Natural killer cell (primary cell): ENCODE measurements at regions not wholly inside any gene's neighbourhood (a gene's known extent, or its start where the extent isn't known, plus 50 kb on each side); places are given as distances from the start of the nearest gene placed in this dataset.
A peak's percentile ranks its signal among the peaks of the same experiment; 100 is the strongest.

Source experiments
- ATAC-seq, 3 donors: fragments of 150-1000 bp in 2 of 3; fragments of 200-7000 bp in 1 of 3; cut with Tn5 transposase; 1 replicate in 1 of 3; 2 replicates in 2 of 3; pipeline ENCODE4 v1.10.0; 2021; ENCODE audit warnings: mild to moderate bottlenecking in 2 of 3, moderate library complexity in 2 of 3
- DNase-seq, 2 donors: peaks; one replicate each; pipeline versions ENCODE4 v3.0.0 to v3.0.0-alpha.2; 2013 to 2021; ENCODE audit warnings: mixed read lengths in 1 of 2
- H3K27ac ChIP-seq: one replicate; pipeline ENCODE4 v1.5.1; 2013; ENCODE audit warnings: mild to moderate bottlenecking, low read length
- H3K27me3 ChIP-seq: one replicate; pipeline ENCODE4 v1.6.1; 2013; ENCODE audit warnings: low read length; ENCODE audit not compliant: control insufficient read depth, insufficient read depth
- H3K36me3 ChIP-seq: one replicate; pipeline ENCODE4 v1.6.1; 2013; ENCODE audit warnings: low read length; ENCODE audit not compliant: control insufficient read depth, insufficient read depth
- H3K4me1 ChIP-seq: one replicate; pipeline ENCODE4 v1.6.1; 2013; ENCODE audit warnings: low read length; ENCODE audit not compliant: control insufficient read depth, insufficient read depth
- H3K4me3 ChIP-seq: one replicate; pipeline ENCODE4 v1.5.1; 2013; ENCODE audit warnings: low read length
- H3K9me3 ChIP-seq: one replicate; pipeline ENCODE4 v1.6.1; 2013; ENCODE audit warnings: low read length; ENCODE audit not compliant: control insufficient read depth, insufficient read depth
- H3K27ac Mint-ChIP-seq, 2 donors: one replicate each; pipeline ENCODE4 v1.8.0; 2022; ENCODE audit warnings: mild to moderate bottlenecking in 2 of 2, mixed read lengths in 2 of 2, moderate library complexity in 1 of 2
- H3K27me3 Mint-ChIP-seq, 2 donors: one replicate each; pipeline ENCODE4 v1.8.0; 2022; ENCODE audit warnings: low read depth in 2 of 2, mixed read lengths in 2 of 2
- H3K36me3 Mint-ChIP-seq: one replicate; pipeline ENCODE4 v1.8.0; 2022; ENCODE audit warnings: mixed read lengths
- H3K4me1 Mint-ChIP-seq, 2 donors: one replicate each; pipeline ENCODE4 v1.8.0; 2022; ENCODE audit warnings: mixed read lengths in 2 of 2
- H3K4me3 Mint-ChIP-seq: one replicate; pipeline ENCODE4 v1.8.0; 2022; ENCODE audit warnings: mild to moderate bottlenecking, moderate library complexity, mixed read lengths
- H3K9me3 Mint-ChIP-seq, 2 donors: one replicate each; pipeline ENCODE4 v1.8.0; 2022; ENCODE audit warnings: mixed read lengths in 2 of 2
- CTCF ChIP-seq: fragments of 200-600 bp; IDR thresholded peaks from one replicate; pipeline ENCODE4 v1.8.0; 2022; ENCODE audit warnings: antibody characterized with exemption
- WGBS: methylation state at CpG from one replicate; pipeline ENCODE4 v1.1.7; 2013; ENCODE audit warnings: missing lambda C conversion rate; ENCODE audit not compliant: insufficient coverage; 5-methylcytosine and 5-hydroxymethylcytosine counted together
- intact Hi-C: fragments of 100-400 bp; cut with micrococcal nuclease; formaldehyde crosslinking; loops from one replicate; pipeline ENCODE4 v1.14.2; 2022

GRCh38 chr10:84704101-84704500 lies 375.7 kb downstream of the CCSER2 start:
- no peak overlapping the region for H3K27ac ChIP-seq
- H3K36me3 ChIP-seq: no peaks in the 10 kb centered on the region
- 73% methylated on average over 3 of the region's 3 CpGs for WGBS
- Mint-ChIP-seq H3K4me1 (no peaks in the 10 kb centered on the region), H3K9me3 (no peaks in the 10 kb centered on the region), H3K27ac (no peak overlapping the region), H3K36me3 (no peaks in the 10 kb centered on the region), H3K4me3 (no peak overlapping the region), H3K27me3 (peaks cover 6% of the 10 kb centered on the region in 2 donors)
- H3K27me3 ChIP-seq: no peaks in the 10 kb centered on the region
- ATAC-seq (peak in 1 of 3 donors; percentile 15), DNase-seq (no peak)
- intact Hi-C loops: no loop called here
- TF ChIP-seq CTCF: no peak
- no peak overlapping the region for H3K4me3 ChIP-seq
- H3K4me1 ChIP-seq: no peaks in the 10 kb centered on the region
- H3K9me3 ChIP-seq: no peaks in the 10 kb centered on the region

- intact Hi-C loops: no loop called here
- Mint-ChIP-seq H3K9me3 (no peaks in the 10 kb centered on the region), H3K27ac (no peak overlapping the region), H3K4me1 (no peaks in the 10 kb centered on the region), H3K4me3 (no peak overlapping the region), H3K27me3 (peaks cover 0 to 4% of the 10 kb centered on the region in 2 donors), H3K36me3 (no peaks in the 10 kb centered on the region)
- Histone ChIP-seq H3K9me3 (no peaks in the 10 kb centered on the region), H3K27me3 (no peaks in the 10 kb centered on the region), H3K27ac (no peak overlapping the region), H3K36me3 (no peaks in the 10 kb centered on the region), H3K4me3 (no peak overlapping the region), H3K4me1 (no peaks in the 10 kb centered on the region)
- ATAC-seq: no peak
- no peak for TF ChIP-seq CTCF
- no peak for DNase-seq
- 67% methylated on average over 1 of the region's 1 CpG for WGBS
Measured at GRCh38 chr10:84706431-84706830, 378.0 kb downstream of the CCSER2 start.

- Mint-ChIP-seq H3K27me3 (peaks cover 0 to 4% of the 10 kb centered on the region in 2 donors), H3K36me3 (no peaks in the 10 kb centered on the region), H3K4me3 (no peak overlapping the region), H3K27ac (no peak overlapping the region), H3K9me3 (no peaks in the 10 kb centered on the region), H3K4me1 (no peaks in the 10 kb centered on the region)
- intact Hi-C loops: no loop called here
- no peaks in the 10 kb centered on the region for H3K9me3 ChIP-seq
- ATAC-seq: no peak
- H3K27me3 ChIP-seq: no peaks in the 10 kb centered on the region
- TF ChIP-seq CTCF: no peak
- H3K4me3 ChIP-seq: no peak overlapping the region
- H3K27ac ChIP-seq: no peak overlapping the region
- no peaks in the 10 kb centered on the region for H3K36me3 ChIP-seq
- WGBS: 85% methylated on average over 8 of the region's 8 CpGs
- no peak for DNase-seq
- H3K4me1 ChIP-seq: no peaks in the 10 kb centered on the region
Measured at GRCh38 chr10:84706875-84707274, 378.5 kb downstream of the CCSER2 start.

GRCh38 chr10:84715911-84716310 lies 387.5 kb downstream of the CCSER2 start:
- intact Hi-C loops: no loop called here
- no peak for TF ChIP-seq CTCF
- no peaks in the 10 kb centered on the region for H3K9me3 Mint-ChIP-seq

More at GRCh38 chr10:84715911-84716310, 387.5 kb downstream of the CCSER2 start:
- DNase-seq (peak in 1 of 2 donors; percentile 5), ATAC-seq (no peak)
- H3K27me3 ChIP-seq: no peaks in the 10 kb centered on the region
- peaks cover 0 to 4% of the 10 kb centered on the region in 2 donors for H3K27me3 Mint-ChIP-seq
- H3K4me3 ChIP-seq: no peak overlapping the region
- H3K36me3 Mint-ChIP-seq: no peaks in the 10 kb centered on the region
- no peak overlapping the region for H3K4me3 Mint-ChIP-seq
- no peaks in the 10 kb centered on the region for H3K4me1 Mint-ChIP-seq
- no peaks in the 10 kb centered on the region for H3K4me1 ChIP-seq
- no peaks in the 10 kb centered on the region for H3K36me3 ChIP-seq
- WGBS: 47% methylated on average over 2 of the region's 2 CpGs
- H3K9me3 ChIP-seq: no peaks in the 10 kb centered on the region
- no peak overlapping the region for H3K27ac ChIP-seq
- H3K27ac Mint-ChIP-seq: no peak overlapping the region
